HepG2 (cell line): ENCODE measurements at regions not wholly inside any gene's neighbourhood (a gene's known extent, or its start where the extent isn't known, plus 50 kb on each side); places are given as distances from the start of the nearest gene placed in this dataset.

Experiments used
- ATAC-seq: fragments of 200-7000 bp; cut with Tn5 transposase; 3 replicates; pipeline ENCODE4 v1.9.1; 2020; ENCODE audit warnings: mild to moderate bottlenecking, moderate library complexity
- BruUV-seq: library from RNA; stranded (reverse); fragments of 400-500 nt; replicated peaks from 2 replicates; lab custom pipeline; 2021; lab: Mats Ljungman, UMichigan
- CTCF ChIA-PET: fragments of 300-600 bp; formaldehyde crosslinking; extraction: SDS; loops from one replicate; lab custom pipeline; 2021; ENCODE audit warnings: low total read pairs, inconsistent platforms, low intra/inter-chr PET ratio; lab: Yijun Ruan, JAX
- POLR2A ChIA-PET: fragments of 350-600 bp; sonication (Branson Sonifier 250); formaldehyde crosslinking; loops from one replicate; lab custom pipeline; 2020; ENCODE audit warnings: antibody characterized with exemption, inconsistent platforms; lab: Yijun Ruan, JAX
- DNase-seq: peaks from one replicate; pipeline ENCODE4 v3.0.0-alpha.2; 2015; ENCODE audit warnings: low spot score
- FAIRE-seq: peaks from 3 replicates; lab custom pipeline; 2011; peaks lifted over from hg19 to GRCh38; lab: Jason Lieb, UNC
- H2AFZ ChIP-seq: one replicate; pipeline ENCODE4 v1.6.1; 2011; ENCODE audit warnings: low read length, inconsistent platforms
- H3K27ac ChIP-seq: fragments of 300-600 bp; 3 replicates; pipeline ENCODE4 v1.8.0; 2011; ENCODE audit warnings: mixed run types, mild to moderate bottlenecking, mixed read lengths, low read length, inconsistent platforms; ENCODE audit not compliant: insufficient read depth; ENCODE audit errors: extremely low read length
- H3K27me3 ChIP-seq, 2 experiments: fragments of 200-600 bp in 1 of 2; 2 replicates in 1 of 2; 3 replicates in 1 of 2; pipeline versions ENCODE4 v1.6.0 to v1.8.0; 2011; ENCODE audit warnings: low read length in 2 of 2, mild to moderate bottlenecking in 2 of 2, moderate library complexity in 2 of 2, inconsistent platforms in 1 of 2; ENCODE audit not compliant: insufficient read depth in 2 of 2, control insufficient read depth in 1 of 2
- H3K36me3 ChIP-seq, 2 experiments: fragments of 200-600 bp in 1 of 2; replicated peaks in 1 of 2; 2 replicates in 1 of 2; 3 replicates in 1 of 2; pipeline versions ENCODE4 v1.5.1 to v1.8.0; 2011; ENCODE audit warnings: low read length in 2 of 2, inconsistent platforms in 1 of 2; ENCODE audit not compliant: insufficient read depth in 2 of 2, control insufficient read depth in 1 of 2
- H3K4me1 ChIP-seq: 2 replicates; pipeline ENCODE4 v1.5.1; 2012; ENCODE audit warnings: low read length, inconsistent platforms; ENCODE audit not compliant: insufficient read depth
- H3K4me2 ChIP-seq: 2 replicates; pipeline ENCODE4 v1.6.0; 2011; ENCODE audit warnings: low read depth, low read length, inconsistent platforms
- H3K4me3 ChIP-seq, 3 experiments: fragments of 200-600 bp in 1 of 3; sonication (generic), shearing (Covaris generic) in 1 of 3; replicated peaks in 1 of 3; 2 replicates each; pipeline ENCODE4 v1.5.1; 2011 to 2016; ENCODE audit warnings: low read length in 3 of 3, inconsistent platforms in 2 of 3, low read depth in 2 of 3, mild to moderate bottlenecking in 2 of 3, control low read depth in 1 of 3, mixed read lengths in 1 of 3; ENCODE audit not compliant: insufficient read depth in 1 of 3
- H3K79me2 ChIP-seq: one replicate; pipeline ENCODE4 v1.6.1; 2011; ENCODE audit warnings: low read length, inconsistent platforms; ENCODE audit not compliant: insufficient read depth
- H3K9ac ChIP-seq: 2 replicates; pipeline ENCODE4 v1.6.0; 2011; ENCODE audit warnings: mild to moderate bottlenecking, low read depth, low read length, inconsistent platforms; ENCODE audit not compliant: insufficient read depth
- H3K9me3 ChIP-seq: 2 replicates; pipeline ENCODE4 v1.5.1; 2012; ENCODE audit warnings: mild to moderate bottlenecking, low read length
- H4K20me1 ChIP-seq: 2 replicates; pipeline ENCODE4 v1.6.0; 2011; ENCODE audit warnings: inconsistent platforms, mild to moderate bottlenecking, low read length, moderate library complexity; ENCODE audit not compliant: insufficient read depth
- KAT8 ChIP-seq: IDR thresholded peaks from 2 replicates; pipeline ENCODE4 v1.6.1; 2016; ENCODE audit warnings: missing genetic modification reagents, missing compliant biosample characterization
- KLF15 ChIP-seq: sonication (generic); formaldehyde crosslinking; IDR thresholded peaks from 2 replicates; pipeline ENCODE4 v1.8.1; 2023; ENCODE audit warnings: borderline replicate concordance, mild to moderate bottlenecking, inconsistent platforms, missing genetic modification reagents, mixed read lengths
- ZC3H13 ChIP-seq: sonication (generic); formaldehyde crosslinking; IDR thresholded peaks from 2 replicates; pipeline ENCODE4 v1.8.1; 2023; ENCODE audit warnings: mild to moderate bottlenecking, missing genetic modification reagents, moderate library complexity
- ZNF569 ChIP-seq: sonication (generic); formaldehyde crosslinking; IDR thresholded peaks from 2 replicates; pipeline ENCODE4 v1.5.0; 2020; ENCODE audit warnings: mild to moderate bottlenecking, missing genetic modification reagents, moderate library complexity, borderline replicate concordance
- WGBS: methylation state at CpG from one replicate; pipeline ENCODE4 v1.1.6; 2017; ENCODE audit warnings: low lambda C conversion rate; 5-methylcytosine and 5-hydroxymethylcytosine counted together
- in situ Hi-C: cut with HindIII; loops from 2 replicates; pipeline ENCODE4 v1.10.0; 2017; ENCODE audit warnings: low pct_unique_long_range_greater_than_20kb; ENCODE audit not compliant: extremely low pct_ligation_motif_present
- intact Hi-C: fragments of 100-400 bp; cut with micrococcal nuclease; formaldehyde crosslinking; loops from one replicate; pipeline ENCODE4 v1.10.0; 2022; ENCODE audit not compliant: unreplicated experiment
- TF ChIP-seq, protein P1 (sequence below): sonication (generic); formaldehyde crosslinking; IDR thresholded peaks from 2 replicates; pipeline ENCODE4 v1.9.0; 2021; ENCODE audit warnings: mild to moderate bottlenecking, missing genetic modification reagents
- TF ChIP-seq, protein P2 (sequence below): sonication (generic); formaldehyde crosslinking; IDR thresholded peaks from 2 replicates; pipeline ENCODE4 v1.8.0; 2022; ENCODE audit warnings: low read depth, missing genetic modification reagents
- TF ChIP-seq, protein P3 (sequence below): sonication (generic); formaldehyde crosslinking; conservative IDR thresholded peaks from 2 replicates; pipeline ENCODE4 v1.8.0; 2022; ENCODE audit warnings: low read depth, missing genetic modification reagents

DNA sequence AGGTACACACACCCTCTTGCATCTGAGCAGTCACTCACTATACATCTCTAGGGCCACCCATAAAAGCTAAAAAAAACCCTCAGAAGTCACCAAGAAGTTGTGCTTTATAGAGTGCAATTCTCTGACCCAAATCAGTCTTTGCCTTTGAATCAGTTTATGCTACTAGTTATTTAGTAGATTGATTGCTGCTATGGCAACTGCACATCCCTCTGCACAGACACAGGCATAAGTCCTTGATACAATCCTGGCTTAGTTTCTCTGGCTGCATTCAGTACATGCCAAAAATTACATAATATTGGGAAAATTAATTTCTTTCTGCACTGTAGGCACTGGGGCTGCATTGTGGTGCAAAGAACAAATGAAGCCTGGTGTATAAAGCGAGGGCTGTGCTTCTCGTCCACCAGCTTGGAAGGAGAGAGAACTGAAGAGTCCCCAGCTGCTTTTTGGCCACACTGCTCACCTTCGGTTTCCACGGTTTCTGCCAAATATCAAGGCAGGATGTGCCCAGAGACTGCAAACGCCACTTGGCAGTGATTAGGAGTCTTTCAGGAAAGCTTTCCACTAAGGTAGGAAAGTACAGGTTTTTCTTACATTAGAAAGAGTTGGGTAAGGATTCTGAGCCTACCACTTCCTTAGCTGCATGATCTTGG is 258.4 kb downstream of the ELAVL2 start (continued):
- TF ChIP-seq, protein P1, sequence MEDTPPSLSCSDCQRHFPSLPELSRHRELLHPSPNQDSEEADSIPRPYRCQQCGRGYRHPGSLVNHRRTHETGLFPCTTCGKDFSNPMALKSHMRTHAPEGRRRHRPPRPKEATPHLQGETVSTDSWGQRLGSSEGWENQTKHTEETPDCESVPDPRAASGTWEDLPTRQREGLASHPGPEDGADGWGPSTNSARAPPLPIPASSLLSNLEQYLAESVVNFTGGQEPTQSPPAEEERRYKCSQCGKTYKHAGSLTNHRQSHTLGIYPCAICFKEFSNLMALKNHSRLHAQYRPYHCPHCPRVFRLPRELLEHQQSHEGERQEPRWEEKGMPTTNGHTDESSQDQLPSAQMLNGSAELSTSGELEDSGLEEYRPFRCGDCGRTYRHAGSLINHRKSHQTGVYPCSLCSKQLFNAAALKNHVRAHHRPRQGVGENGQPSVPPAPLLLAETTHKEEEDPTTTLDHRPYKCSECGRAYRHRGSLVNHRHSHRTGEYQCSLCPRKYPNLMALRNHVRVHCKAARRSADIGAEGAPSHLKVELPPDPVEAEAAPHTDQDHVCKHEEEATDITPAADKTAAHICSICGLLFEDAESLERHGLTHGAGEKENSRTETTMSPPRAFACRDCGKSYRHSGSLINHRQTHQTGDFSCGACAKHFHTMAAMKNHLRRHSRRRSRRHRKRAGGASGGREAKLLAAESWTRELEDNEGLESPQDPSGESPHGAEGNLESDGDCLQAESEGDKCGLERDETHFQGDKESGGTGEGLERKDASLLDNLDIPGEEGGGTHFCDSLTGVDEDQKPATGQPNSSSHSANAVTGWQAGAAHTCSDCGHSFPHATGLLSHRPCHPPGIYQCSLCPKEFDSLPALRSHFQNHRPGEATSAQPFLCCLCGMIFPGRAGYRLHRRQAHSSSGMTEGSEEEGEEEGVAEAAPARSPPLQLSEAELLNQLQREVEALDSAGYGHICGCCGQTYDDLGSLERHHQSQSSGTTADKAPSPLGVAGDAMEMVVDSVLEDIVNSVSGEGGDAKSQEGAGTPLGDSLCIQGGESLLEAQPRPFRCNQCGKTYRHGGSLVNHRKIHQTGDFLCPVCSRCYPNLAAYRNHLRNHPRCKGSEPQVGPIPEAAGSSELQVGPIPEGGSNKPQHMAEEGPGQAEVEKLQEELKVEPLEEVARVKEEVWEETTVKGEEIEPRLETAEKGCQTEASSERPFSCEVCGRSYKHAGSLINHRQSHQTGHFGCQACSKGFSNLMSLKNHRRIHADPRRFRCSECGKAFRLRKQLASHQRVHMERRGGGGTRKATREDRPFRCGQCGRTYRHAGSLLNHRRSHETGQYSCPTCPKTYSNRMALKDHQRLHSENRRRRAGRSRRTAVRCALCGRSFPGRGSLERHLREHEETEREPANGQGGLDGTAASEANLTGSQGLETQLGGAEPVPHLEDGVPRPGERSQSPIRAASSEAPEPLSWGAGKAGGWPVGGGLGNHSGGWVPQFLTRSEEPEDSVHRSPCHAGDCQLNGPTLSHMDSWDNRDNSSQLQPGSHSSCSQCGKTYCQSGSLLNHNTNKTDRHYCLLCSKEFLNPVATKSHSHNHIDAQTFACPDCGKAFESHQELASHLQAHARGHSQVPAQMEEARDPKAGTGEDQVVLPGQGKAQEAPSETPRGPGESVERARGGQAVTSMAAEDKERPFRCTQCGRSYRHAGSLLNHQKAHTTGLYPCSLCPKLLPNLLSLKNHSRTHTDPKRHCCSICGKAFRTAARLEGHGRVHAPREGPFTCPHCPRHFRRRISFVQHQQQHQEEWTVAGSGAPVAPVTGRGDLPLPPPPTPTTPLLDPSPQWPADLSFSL: no peak
- TF ChIP-seq, protein P2, sequence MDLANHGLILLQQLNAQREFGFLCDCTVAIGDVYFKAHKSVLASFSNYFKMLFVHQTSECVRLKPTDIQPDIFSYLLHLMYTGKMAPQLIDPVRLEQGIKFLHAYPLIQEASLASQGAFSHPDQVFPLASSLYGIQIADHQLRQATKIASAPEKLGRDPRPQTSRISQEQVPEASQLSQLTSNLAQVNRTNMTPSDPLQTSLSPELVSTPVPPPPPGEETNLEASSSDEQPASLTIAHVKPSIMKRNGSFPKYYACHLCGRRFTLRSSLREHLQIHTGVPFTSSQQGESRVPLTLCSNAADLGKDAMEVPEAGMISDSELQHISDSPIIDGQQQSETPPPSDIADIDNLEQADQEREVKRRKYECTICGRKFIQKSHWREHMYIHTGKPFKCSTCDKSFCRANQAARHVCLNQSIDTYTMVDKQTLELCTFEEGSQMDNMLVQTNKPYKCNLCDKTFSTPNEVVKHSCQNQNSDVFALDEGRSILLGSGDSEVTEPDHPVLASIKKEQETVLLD (CRISPR knock-in tag): no peak
- TF ChIP-seq, all 625 proteins: peak for 0

DNA sequence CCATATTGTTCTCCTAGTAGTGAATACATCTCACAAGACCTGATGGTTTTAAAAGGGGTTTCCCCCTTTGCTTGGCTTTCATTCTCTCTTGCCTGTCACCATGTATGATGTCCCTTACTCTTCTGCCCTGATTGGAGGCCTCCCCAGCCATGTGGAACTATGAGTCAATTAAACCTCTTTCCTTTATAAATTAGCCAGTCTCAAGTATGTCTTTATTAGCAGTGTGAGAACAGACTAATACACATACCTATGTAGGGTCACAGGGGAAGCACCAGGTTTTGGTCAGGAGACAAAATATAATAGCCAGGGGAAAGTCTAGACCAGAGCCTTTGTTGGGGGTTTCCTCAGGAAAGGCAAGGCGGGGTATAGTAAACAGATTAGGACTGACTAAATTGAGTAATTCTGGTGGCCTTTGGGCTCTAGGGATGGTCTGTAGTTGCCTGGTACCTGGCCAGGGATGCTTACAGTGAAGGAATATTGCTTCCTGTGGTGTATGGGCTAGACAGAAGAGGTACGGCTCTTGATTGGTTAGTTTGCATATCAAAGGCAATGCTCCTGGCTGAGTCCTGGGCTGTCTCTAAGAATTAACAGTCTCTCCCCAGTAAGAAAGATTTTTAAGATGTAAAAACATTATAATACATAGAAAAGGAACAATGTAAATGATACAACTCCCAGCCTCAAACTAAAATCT is 254.5 kb downstream of the ELAVL2 start:
- ChIA-PET POLR2A (no interaction called here), CTCF (no interaction called here)
- no peak for ATAC-seq
- no peak overlapping the region for H2AFZ ChIP-seq
- no peak for FAIRE-seq
- H3K27me3 ChIP-seq: no peaks in the 10 kb centered on the region
- no peaks in the 10 kb centered on the region for H3K4me1 ChIP-seq
- in situ Hi-C loops (no loop called here), intact Hi-C loops (no loop called here)
- no peaks in the 10 kb centered on the region for H3K79me2 ChIP-seq
- H3K4me3 ChIP-seq: no peak overlapping the region
- H4K20me1 ChIP-seq: no peaks in the 10 kb centered on the region
- H3K27ac ChIP-seq: no peak overlapping the region
- DNase-seq: no peak
- H3K9ac ChIP-seq: no peak overlapping the region
- H3K4me2 ChIP-seq: no peak overlapping the region
- no peaks in the 10 kb centered on the region for H3K36me3 ChIP-seq
- peaks cover 13% of the 10 kb centered on the region for H3K9me3 ChIP-seq
- BruUV-seq: no TSS peak
- WGBS: 7% methylated on average over 2 of the region's 2 CpGs
- TF ChIP-seq ZNF569 (no peak), KAT8 (CRISPR knock-in tag) (no peak), KLF15 (no peak), ZC3H13 (CRISPR knock-in tag) (no peak)
- TF ChIP-seq, protein P3, sequence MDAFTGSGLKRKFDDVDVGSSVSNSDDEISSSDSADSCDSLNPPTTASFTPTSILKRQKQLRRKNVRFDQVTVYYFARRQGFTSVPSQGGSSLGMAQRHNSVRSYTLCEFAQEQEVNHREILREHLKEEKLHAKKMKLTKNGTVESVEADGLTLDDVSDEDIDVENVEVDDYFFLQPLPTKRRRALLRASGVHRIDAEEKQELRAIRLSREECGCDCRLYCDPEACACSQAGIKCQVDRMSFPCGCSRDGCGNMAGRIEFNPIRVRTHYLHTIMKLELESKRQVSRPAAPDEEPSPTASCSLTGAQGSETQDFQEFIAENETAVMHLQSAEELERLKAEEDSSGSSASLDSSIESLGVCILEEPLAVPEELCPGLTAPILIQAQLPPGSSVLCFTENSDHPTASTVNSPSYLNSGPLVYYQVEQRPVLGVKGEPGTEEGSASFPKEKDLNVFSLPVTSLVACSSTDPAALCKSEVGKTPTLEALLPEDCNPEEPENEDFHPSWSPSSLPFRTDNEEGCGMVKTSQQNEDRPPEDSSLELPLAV: no peak
